PC-3 (cell line): ENCODE measurements at regions not wholly inside any gene's neighbourhood (a gene's known extent, or its start where the extent isn't known, plus 50 kb on each side); places are given as distances from the start of the nearest gene placed in this dataset.

Experiments used
- CTCF ChIP-seq: fragments of 300-600 bp; sonication (generic); conservative IDR thresholded peaks from 2 replicates; pipeline ENCODE4 v1.5.1; 2017; ENCODE audit warnings: antibody characterized with exemption, low read depth, mild to moderate bottlenecking, low read length
- EZH2phosphoT487 ChIP-seq: fragments of 300-600 bp; sonication (generic); IDR thresholded peaks from 2 replicates; pipeline ENCODE4 v1.6.1; 2018; ENCODE audit warnings: mild to moderate bottlenecking, antibody characterized with exemption, low read length, borderline replicate concordance

DNA sequence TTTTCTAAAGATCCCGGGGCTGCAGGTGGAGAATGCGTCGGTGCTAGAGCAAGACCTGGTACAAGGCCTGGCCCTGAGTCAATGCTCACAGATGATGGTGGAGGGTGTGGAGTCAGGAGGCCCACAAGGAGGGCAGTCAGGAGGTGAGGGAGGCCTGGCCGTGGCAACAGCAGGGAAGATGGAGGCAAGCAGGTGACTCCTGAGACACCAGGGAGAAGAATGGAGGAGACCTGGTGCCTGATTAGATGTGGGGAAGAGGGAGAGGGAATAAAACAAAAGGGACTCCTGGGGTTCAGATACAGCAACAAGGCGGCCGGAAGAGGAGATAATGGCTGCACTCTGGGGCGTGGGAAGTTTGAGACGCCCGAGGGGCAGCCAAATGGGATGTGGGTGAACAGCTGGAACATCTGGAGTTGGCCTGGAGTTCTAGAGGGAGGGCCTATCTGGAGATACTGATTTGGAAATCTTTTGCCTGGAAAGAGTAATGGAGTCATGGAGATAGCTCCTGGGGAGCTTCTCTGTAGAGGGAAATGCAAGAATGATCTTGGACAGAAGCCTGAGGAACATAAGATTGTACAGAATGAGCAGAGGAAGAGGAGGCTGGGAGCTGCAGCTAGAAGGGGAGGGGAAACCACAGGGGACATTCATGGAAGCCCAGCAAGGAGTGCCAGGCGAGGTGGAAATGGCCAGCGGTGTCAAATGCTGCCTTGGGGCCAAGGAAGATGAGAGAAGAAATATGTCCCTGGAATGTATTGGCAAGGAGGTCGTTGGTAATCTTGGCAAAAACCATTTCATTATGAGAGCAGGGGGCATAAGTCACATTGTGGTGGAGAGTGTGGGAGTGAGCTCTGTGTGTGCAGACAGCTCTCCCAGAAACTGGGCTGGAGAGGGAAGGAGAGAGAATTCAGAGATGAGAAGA, 67.5 kb upstream of the CORO2B start:
- TF ChIP-seq CTCF (no peak), EZH2phosphoT487 (no peak)
